CD4-positive, alpha-beta T cell treated with Interferon gamma for 1 hour (primary cell): ENCODE measurements at regions not wholly inside any gene's neighbourhood (a gene's known extent, or its start where the extent isn't known, plus 50 kb on each side); places are given as distances from the start of the nearest gene placed in this dataset.

ENCODE experiments used
- DNase-seq: peaks from one replicate; pipeline ENCODE4 v3.0.0-alpha.2; 2020

GRCh38 chr5:17763301-17763700 is 129.0 kb downstream of the TAF11L14 start:
- DNase-seq, result no peak

GRCh38 chr5:17766031-17766430 is 131.8 kb downstream of the TAF11L14 start:
- DNase-seq, result no peak

- no peak for DNase-seq
These were observed 135.0 kb downstream of the TAF11L14 start for GRCh38 chr5:17769277-17769676.

GRCh38 chr5:17772232-17772631 is 138.0 kb downstream of the TAF11L14 start:
- no peak for DNase-seq

GRCh38 chr5:17785774-17786173 is 151.5 kb downstream of the TAF11L14 start:
- DNase-seq, result no peak

- DNase-seq, result no peak
These were observed 154.1 kb downstream of the TAF11L14 start for GRCh38 chr5:17788351-17788750.

GRCh38 chr5:17794201-17794600 is 159.9 kb downstream of the TAF11L14 start:
- no peak for DNase-seq

- no peak for DNase-seq
These were observed 160.6 kb downstream of the TAF11L14 start for GRCh38 chr5:17794815-17795214.

- DNase-seq, result no peak
These were observed 161.9 kb downstream of the TAF11L14 start for GRCh38 chr5:17796142-17796541.

GRCh38 chr5:17796757-17797396 is 162.6 kb downstream of the TAF11L14 start:
- DNase-seq, result no peak

- no peak for DNase-seq
These were observed 165.3 kb downstream of the TAF11L14 start for GRCh38 chr5:17799521-17799920.

- no peak for DNase-seq
These were observed 167.3 kb downstream of the TAF11L14 start for GRCh38 chr5:17801595-17801994.

- DNase-seq, result no peak
These were observed 168.0 kb downstream of the TAF11L14 start for GRCh38 chr5:17802256-17802655.

- DNase-seq, result no peak
These were observed 169.7 kb downstream of the TAF11L14 start for GRCh38 chr5:17803971-17804370.

GRCh38 chr5:17805227-17805825 is 171.1 kb downstream of the TAF11L14 start:
- DNase-seq, result no peak

- DNase-seq, result no peak
These were observed 172.7 kb downstream of the TAF11L14 start for GRCh38 chr5:17806818-17807468.

- no peak for DNase-seq
These were observed 174.3 kb downstream of the TAF11L14 start for GRCh38 chr5:17808566-17808965.

- no peak for DNase-seq
These were observed 176.5 kb downstream of the TAF11L14 start for GRCh38 chr5:17810734-17811133.

GRCh38 chr5:17813214-17813613 is 179.0 kb downstream of the TAF11L14 start:
- no peak for DNase-seq

GRCh38 chr5:17816505-17816904 is 182.2 kb downstream of the TAF11L14 start:
- no peak for DNase-seq

GRCh38 chr5:17816944-17817343 is 182.7 kb downstream of the TAF11L14 start:
- no peak for DNase-seq

GRCh38 chr5:17817990-17818389 is 183.7 kb downstream of the TAF11L14 start:
- no peak for DNase-seq

GRCh38 chr5:17819783-17820182 is 185.5 kb downstream of the TAF11L14 start:
- no peak for DNase-seq

- no peak for DNase-seq
These were observed 194.4 kb downstream of the TAF11L14 start for GRCh38 chr5:17828681-17829080.
